Kidney epithelial cell (primary cell): ENCODE measurements at regions not wholly inside any gene's neighbourhood (a gene's known extent, or its start where the extent isn't known, plus 50 kb on each side); places are given as distances from the start of the nearest gene placed in this dataset.

Experiments used
- DNase-seq: peaks from one replicate; pipeline ENCODE4 v3.0.0-alpha.2; 2010; ENCODE audit warnings: low read depth
- H3K27me3 ChIP-seq: 2 replicates; pipeline ENCODE4 v1.6.0; 2011; ENCODE audit warnings: low read length; ENCODE audit not compliant: control insufficient read depth, insufficient read depth
- H3K36me3 ChIP-seq: 2 replicates; pipeline ENCODE4 v1.5.1; 2011; ENCODE audit warnings: low read length; ENCODE audit not compliant: control insufficient read depth, insufficient read depth
- H3K4me3 ChIP-seq: 2 replicates; pipeline ENCODE4 v1.5.1; 2011; ENCODE audit warnings: low read depth, mild to moderate bottlenecking, control low read depth, low read length
- CTCF ChIP-seq: IDR thresholded peaks from 2 replicates; pipeline ENCODE4 v1.5.1; 2011; ENCODE audit warnings: mild to moderate bottlenecking, moderate library complexity, low read length, control low read depth, inconsistent platforms; ENCODE audit not compliant: insufficient read depth, poor library complexity, severe bottlenecking

GRCh38 chrX:121456315-121456714, 408.9 kb downstream of the GLUD2 start:
- DNase-seq: no peak
- no peak for TF ChIP-seq CTCF
- Histone ChIP-seq H3K27me3 (no peaks in the 10 kb centered on the region), H3K36me3 (no peaks in the 10 kb centered on the region), H3K4me3 (no peak overlapping the region)

- no peak for DNase-seq
- Histone ChIP-seq H3K36me3 (no peaks in the 10 kb centered on the region), H3K27me3 (no peaks in the 10 kb centered on the region), H3K4me3 (no peak overlapping the region)
- TF ChIP-seq CTCF: no peak
Observed at GRCh38 chrX:121457096-121457495, 409.7 kb downstream of the GLUD2 start.

- H3K27me3 ChIP-seq: no peaks in the 10 kb centered on the region
- no peak overlapping the region for H3K4me3 ChIP-seq
- no peak for TF ChIP-seq CTCF
- peak; percentile 0 for DNase-seq
- H3K36me3 ChIP-seq: no peaks in the 10 kb centered on the region
Observed at GRCh38 chrX:121479406-121479805, 432.0 kb downstream of the GLUD2 start.

- H3K36me3 ChIP-seq: no peaks in the 10 kb centered on the region
- no peak for DNase-seq
- TF ChIP-seq CTCF: no peak
- H3K4me3 ChIP-seq: no peak overlapping the region
- H3K27me3 ChIP-seq: no peaks in the 10 kb centered on the region
Observed at GRCh38 chrX:121496966-121497365, 449.6 kb downstream of the GLUD2 start.

GRCh38 chrX:121504153-121504552, 456.7 kb downstream of the GLUD2 start:
- DNase-seq: no peak
- TF ChIP-seq CTCF: no peak
- H3K36me3 ChIP-seq: no peaks in the 10 kb centered on the region
- no peaks in the 10 kb centered on the region for H3K27me3 ChIP-seq
- H3K4me3 ChIP-seq: no peak overlapping the region

- DNase-seq: no peak
- Histone ChIP-seq H3K36me3 (no peaks in the 10 kb centered on the region), H3K27me3 (no peaks in the 10 kb centered on the region), H3K4me3 (no peak overlapping the region)
- no peak for TF ChIP-seq CTCF
Observed at GRCh38 chrX:121546317-121546716, 498.9 kb downstream of the GLUD2 start.
